Activated CD4-positive, CD25-positive, alpha-beta regulatory T cell treated with anti-CD3 and anti-CD28 coated beads, Interleukin-2, amount 50 U/mL, for 16 hours (primary cell): ENCODE measurements at regions not wholly inside any gene's neighbourhood (a gene's known extent, or its start where the extent isn't known, plus 50 kb on each side); places are given as distances from the start of the nearest gene placed in this dataset.
"Not testable (repeated sequence)": the region's sequence is repeated elsewhere in the genome, so short reads cannot be mapped to it uniquely, and the experiment has no call there.

Experiments
- DNase-seq: peaks from one replicate; pipeline ENCODE4 v3.0.0-alpha.2; 2020; ENCODE audit warnings: low read depth, low spot score

- no peak for DNase-seq
Measured at GRCh38 chr10:9097206-9097990, 1042.9 kb downstream of the GATA3 start.

- DNase-seq: no peak
Measured at GRCh38 chr10:9097991-9098306, 1043.5 kb downstream of the GATA3 start.

DNA sequence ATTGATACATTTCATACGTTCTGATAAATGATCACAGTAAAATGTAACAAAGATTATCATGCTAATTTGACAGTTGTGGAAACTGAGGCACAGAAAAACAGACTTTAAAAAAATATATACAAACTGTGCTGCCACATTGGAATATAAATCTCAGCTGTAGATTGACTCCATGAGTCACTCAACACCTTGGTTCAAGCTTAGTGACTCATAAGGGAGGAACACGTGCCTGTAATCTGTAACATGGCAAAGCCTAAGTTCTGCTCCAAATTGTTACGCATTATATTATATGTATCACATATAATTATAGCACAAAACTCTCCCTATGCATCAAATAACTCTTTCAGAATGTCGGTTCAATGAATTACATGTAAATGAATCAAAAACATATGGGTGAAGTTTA is 1047.5 kb downstream of the GATA3 start:
- DNase-seq: no peak

GRCh38 chr10:9103301-9103700 is 1048.8 kb downstream of the GATA3 start:
- no peak for DNase-seq

DNA sequence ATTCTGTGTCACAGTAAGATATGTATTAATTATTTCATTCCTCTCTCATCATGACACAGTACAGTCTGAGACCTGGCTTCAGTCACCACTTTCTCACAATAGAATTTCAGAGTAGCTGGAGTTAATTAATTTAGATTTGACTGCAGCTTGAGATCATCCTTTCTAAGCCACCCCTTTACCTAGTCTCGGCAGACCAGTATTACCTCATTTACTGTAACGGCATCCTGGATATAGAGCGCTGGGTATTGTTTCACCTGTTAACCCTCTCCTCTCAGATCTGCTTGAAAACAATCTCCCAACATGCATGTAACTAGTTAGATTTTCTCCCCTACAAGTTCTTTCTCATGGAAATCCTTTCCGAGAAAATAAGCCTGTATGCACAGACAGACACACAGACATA is 1057.5 kb downstream of the GATA3 start:
- no peak for DNase-seq

GRCh38 chr10:9126728-9127127 is 1072.2 kb downstream of the GATA3 start:
- no peak for DNase-seq

- no peak for DNase-seq
Measured at GRCh38 chr10:9137368-9137767, 1082.9 kb downstream of the GATA3 start.

DNA sequence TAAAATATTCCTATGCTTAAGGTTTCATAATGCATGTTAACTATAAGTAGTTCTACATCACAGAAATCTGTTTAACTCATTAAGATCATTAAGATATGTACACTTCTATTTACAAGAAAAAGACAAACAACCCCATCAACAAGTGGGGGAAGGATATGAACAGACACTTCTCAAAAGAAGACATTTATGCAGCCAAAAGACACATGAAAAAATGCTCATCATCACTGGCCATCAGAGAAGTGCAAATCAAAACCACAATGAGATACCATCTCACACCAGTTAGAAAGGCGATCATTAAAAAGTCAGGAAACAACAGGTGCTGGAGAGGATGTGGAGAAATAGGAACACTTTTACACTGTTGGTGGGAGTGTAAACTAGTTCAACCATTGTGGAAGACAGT is 1084.3 kb downstream of the GATA3 start:
- DNase-seq: not testable (repeated sequence)

DNA sequence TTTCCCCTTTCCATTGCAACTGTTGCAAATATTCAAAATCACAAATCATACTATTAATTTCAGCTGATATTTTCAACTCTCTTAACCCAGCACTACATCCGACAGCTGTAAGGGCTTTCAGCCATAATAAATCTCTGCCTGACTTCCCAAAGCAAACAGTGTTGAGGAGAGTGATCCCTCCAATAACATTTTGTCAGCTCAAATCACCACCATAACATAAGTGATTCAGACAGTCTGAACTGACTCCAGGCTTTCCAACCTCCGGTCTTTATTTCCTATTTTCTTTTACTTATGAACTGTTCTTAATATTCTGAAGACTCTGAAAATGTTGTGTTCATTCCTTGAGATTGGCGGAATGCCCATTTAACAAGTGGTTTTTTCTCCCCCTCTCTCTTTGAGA is 1085.9 kb downstream of the GATA3 start:
- DNase-seq: no peak

DNA sequence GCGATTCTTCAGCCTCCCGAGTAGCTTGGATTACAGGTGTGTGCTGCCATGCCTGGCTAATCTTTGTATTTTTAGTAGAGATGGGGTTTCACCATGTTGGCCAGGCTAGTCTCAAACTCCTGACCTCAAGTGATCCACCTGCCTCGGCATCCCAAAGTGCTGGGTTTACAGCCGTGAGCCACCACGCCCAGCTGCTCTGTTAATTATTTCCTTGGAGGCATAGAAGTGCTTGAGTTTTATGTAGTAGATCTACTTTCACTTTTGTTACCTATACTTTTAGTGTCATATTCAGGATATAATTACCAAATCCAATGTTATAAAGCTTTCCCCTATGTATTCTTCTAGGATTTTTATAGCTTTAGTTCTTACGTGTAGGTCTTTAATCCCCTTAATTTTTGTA is 1093.0 kb downstream of the GATA3 start:
- DNase-seq: no peak

- DNase-seq: no peak
Measured at GRCh38 chr10:9149134-9149533, 1094.6 kb downstream of the GATA3 start.

GRCh38 chr10:9153057-9153456 is 1098.6 kb downstream of the GATA3 start:
- not testable (repeated sequence) for DNase-seq

DNA sequence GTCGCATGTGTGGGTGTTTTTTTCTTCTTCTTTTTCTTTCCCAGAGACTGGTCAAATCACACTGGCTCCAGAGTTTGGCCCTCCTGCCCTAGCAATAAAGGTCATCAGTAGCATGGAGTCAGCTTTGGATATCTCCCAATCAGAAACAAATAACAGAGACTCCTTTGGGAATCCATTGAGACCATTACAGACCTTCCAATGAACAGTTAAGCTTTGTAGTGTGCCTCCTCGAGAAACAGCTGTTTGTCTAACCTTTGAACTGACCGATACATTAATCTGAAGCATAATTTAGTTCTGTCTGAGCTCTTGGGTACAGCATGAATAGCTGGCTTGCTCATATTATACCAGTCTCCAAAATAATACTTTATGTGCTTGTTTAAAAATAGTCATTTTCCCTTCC is 1103.2 kb downstream of the GATA3 start:
- no peak for DNase-seq

DNA sequence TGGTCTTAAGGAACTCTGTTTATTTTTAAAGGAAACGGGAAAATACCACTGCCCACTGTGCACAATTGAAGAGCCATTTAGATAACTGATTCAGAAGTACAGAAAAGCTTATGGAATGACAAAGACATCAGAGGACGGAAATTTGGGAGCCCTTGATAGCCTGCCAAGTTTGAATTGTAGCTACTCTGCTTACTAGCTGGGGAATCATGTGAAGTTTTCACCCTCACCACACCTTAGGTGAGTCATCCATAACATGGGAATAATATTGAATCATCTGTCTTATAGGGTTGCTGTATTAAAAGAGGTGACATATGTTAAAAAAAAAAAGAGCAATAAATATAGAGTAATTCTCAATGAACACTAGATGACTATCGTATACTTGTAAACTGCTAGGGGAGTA is 1104.2 kb downstream of the GATA3 start:
- DNase-seq: no peak

DNA sequence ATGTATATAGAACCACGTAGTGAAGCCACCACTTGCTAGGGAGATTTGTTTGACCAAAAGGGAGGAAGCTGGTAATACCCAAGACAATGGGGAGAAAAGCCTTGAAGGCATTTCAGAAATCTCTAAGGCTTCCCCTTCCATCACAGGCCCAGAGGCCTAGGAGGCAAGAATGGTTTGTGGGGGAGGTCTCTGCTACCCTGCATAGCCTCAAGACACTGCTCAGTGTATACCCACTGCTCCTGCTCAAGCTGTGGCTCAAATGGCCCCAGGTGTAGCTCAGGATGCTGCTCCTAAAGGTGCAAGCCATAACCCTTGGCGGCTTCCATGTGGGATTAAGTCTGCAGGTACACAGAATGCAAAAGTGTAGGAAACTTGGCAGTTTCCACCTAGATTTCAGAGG is 1105.8 kb downstream of the GATA3 start:
- no peak for DNase-seq

DNA sequence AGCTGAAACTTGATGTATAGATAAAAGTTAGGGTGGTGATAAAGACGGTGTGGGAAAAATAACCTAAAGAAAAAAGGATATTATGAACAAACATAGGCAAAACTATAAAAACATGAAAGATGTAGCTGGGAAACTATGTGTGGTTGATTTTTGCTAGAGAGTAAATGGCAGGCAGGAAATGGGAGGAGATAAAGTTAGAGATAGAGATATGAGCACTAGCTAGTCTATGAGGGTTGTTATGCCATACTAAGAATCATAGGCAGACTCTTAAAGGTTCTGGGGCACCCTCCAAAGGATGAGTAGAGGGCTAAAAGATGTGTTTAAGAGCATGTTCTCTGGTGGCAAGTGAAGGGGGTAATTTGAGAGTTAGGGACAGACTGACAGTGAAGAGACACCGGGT is 1109.2 kb downstream of the GATA3 start:
- DNase-seq: no peak

GRCh38 chr10:9166770-9167169 is 1112.3 kb downstream of the GATA3 start:
- DNase-seq: no peak

DNA sequence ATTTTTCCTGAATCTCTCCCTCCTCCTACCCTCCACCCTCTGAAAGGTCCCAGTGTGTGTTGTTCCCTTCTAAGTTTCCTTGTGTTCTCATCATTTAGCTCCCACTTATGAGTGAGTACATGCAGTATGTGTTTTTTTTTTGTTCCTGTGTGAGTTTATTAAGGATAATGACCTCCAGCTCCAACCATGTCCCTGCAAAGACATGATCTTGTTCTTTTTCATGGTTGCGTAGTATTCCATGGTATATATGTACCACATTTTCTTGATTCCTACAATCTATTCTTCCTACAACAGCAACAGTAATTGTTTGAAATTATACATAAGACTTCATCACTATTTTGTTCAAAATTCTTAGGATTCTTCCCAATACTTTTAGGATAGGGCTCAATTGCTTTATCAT is 1117.8 kb downstream of the GATA3 start:
- no peak for DNase-seq

- DNase-seq: no peak
Measured at GRCh38 chr10:9175200-9175599, 1120.7 kb downstream of the GATA3 start.

- DNase-seq: not testable (repeated sequence)
Measured at GRCh38 chr10:9183197-9183880, 1128.9 kb downstream of the GATA3 start.

GRCh38 chr10:9188022-9188810 is 1133.7 kb downstream of the GATA3 start:
- no peak for DNase-seq

- DNase-seq: no peak
Measured at GRCh38 chr10:9189448-9189847, 1135.0 kb downstream of the GATA3 start.

- DNase-seq: no peak
Measured at GRCh38 chr10:9193120-9193519, 1138.6 kb downstream of the GATA3 start.
